Left lung (tissue), 4 donors: ENCODE measurements at regions not wholly inside any gene's neighbourhood (a gene's known extent, or its start where the extent isn't known, plus 50 kb on each side); places are given as distances from the start of the nearest gene placed in this dataset.
"Not testable (repeated sequence)": the region's sequence is repeated elsewhere in the genome, so short reads cannot be mapped to it uniquely, and the experiment has no call there.

Experiments
- ATAC-seq: fragments of 200-7000 bp; cut with Tn5 transposase; one replicate; pipeline ENCODE4 v1.9.1; 2020; ENCODE audit warnings: moderate library complexity
- DNase-seq, 4 donors: peaks; one replicate each; pipeline ENCODE4 v3.0.0-alpha.2; 2013 to 2020
- H3K27ac ChIP-seq, 2 donors: fragments of 200-600 bp; sonication (generic) in 1 of 2; one replicate each; pipeline versions ENCODE4 v1.5.0 to v1.8.0; 2020 to 2021
- H3K27me3 ChIP-seq, 2 donors: fragments of 200-600 bp; sonication (generic) in 1 of 2; one replicate each; pipeline versions ENCODE4 v1.5.0 to v1.8.0; 2020 to 2021
- H3K36me3 ChIP-seq, 2 donors: fragments of 200-600 bp; sonication (generic) in 1 of 2; one replicate each; pipeline versions ENCODE4 v1.5.0 to v1.8.0; 2020 to 2021
- H3K4me1 ChIP-seq, 2 donors: fragments of 200-600 bp; one replicate each; pipeline ENCODE4 v1.8.0; 2021
- H3K4me3 ChIP-seq, 2 donors: fragments of 200-600 bp; sonication (generic) in 1 of 2; one replicate each; pipeline versions ENCODE4 v1.5.0 to v1.8.0; 2020 to 2021; ENCODE audit warnings: mild to moderate bottlenecking in 1 of 2
- H3K9me3 ChIP-seq, 2 donors: fragments of 200-600 bp; sonication (generic) in 1 of 2; one replicate each; pipeline versions ENCODE4 v1.5.0 to v1.8.0; 2020 to 2021
- intact Hi-C, 2 donors: fragments of 100-400 bp; cut with DNase I; formaldehyde crosslinking; loops; one replicate each; pipeline versions ENCODE4 v1.11.2 to v1.14.2; 2022
- TF ChIP-seq, protein P1 (sequence below), 2 donors: fragments of 200-600 bp; sonication (generic) in 1 of 2; IDR thresholded peaks; one replicate each; pipeline versions ENCODE4 v1.5.0 to v1.8.0; 2021; ENCODE audit warnings: antibody characterized with exemption in 2 of 2
- donor health status: DM: no; HTN: yes; CAD: no.
- donor health status: DM: no; HTN: no; CAD: no.

GRCh38 chr15:60275624-60276023 lies 122.2 kb downstream of the ANXA2 start:
- DNase-seq (no peak), ATAC-seq (no peak)
- Histone ChIP-seq H3K4me1 (no peaks in the 10 kb centered on the region), H3K9me3 (peaks cover 0 to 36% of the 10 kb centered on the region in 2 donors), H3K36me3 (no peaks in the 10 kb centered on the region), H3K4me3 (no peak overlapping the region), H3K27me3 (no peaks in the 10 kb centered on the region), H3K27ac (no peak overlapping the region)
- intact Hi-C loops, result no loop called here
- TF ChIP-seq, protein P1, sequence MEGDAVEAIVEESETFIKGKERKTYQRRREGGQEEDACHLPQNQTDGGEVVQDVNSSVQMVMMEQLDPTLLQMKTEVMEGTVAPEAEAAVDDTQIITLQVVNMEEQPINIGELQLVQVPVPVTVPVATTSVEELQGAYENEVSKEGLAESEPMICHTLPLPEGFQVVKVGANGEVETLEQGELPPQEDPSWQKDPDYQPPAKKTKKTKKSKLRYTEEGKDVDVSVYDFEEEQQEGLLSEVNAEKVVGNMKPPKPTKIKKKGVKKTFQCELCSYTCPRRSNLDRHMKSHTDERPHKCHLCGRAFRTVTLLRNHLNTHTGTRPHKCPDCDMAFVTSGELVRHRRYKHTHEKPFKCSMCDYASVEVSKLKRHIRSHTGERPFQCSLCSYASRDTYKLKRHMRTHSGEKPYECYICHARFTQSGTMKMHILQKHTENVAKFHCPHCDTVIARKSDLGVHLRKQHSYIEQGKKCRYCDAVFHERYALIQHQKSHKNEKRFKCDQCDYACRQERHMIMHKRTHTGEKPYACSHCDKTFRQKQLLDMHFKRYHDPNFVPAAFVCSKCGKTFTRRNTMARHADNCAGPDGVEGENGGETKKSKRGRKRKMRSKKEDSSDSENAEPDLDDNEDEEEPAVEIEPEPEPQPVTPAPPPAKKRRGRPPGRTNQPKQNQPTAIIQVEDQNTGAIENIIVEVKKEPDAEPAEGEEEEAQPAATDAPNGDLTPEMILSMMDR (IDR thresholded peaks at IDR 0.05), result no peak

DNA sequence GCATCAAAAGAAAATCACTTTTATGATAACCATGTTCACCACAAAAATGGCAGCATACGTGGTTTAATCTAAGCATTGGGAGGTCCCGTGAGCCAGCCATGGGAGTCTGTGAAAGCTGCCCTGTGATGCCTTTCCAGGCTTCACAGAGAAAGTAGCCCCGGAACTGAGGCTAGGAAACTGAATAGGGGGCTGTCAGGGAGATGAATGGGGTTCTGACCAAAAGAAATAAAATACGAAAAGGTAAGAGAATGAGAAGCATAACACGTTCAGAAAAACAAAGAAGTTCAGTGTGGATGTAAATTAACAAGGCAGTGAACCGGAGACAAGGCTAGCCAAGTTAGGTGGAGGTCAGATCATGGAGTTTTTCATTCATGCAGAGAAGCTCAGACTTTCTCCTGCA lies 118.9 kb downstream of the ANXA2 start:
- ATAC-seq (no peak), DNase-seq (no peak)
- intact Hi-C loops, result no loop called here
- H3K36me3 ChIP-seq, result no peaks in the 10 kb centered on the region
- no peak overlapping the region for H3K4me3 ChIP-seq
- H3K27me3 ChIP-seq, result no peaks in the 10 kb centered on the region
- no peaks in the 10 kb centered on the region for H3K4me1 ChIP-seq
- no peak overlapping the region for H3K27ac ChIP-seq
- TF ChIP-seq, protein P1 (IDR thresholded peaks at IDR 0.05), result no peak
- H3K9me3 ChIP-seq, result peaks cover 0 to 29% of the 10 kb centered on the region in 2 donors

DNA sequence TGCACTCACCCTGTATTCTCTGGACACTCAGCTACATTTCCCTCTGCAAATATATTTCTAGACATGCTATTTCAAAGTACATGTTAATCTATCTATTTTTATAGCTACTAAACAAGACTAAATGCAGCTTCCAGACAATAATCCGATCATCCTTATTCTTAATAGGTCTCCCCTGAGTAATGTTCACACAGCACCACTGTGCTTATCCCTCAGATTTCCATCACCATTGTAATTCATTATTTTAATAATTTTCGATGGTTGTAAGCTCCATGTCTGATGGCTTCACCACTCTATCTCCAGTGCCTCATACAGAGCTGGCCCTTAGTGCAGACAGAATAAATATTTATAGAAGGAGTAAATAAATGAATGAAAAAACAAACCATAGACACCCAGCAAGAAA lies 117.5 kb downstream of the ANXA2 start:
- no peak for DNase-seq
- Histone ChIP-seq H3K27ac (no peak overlapping the region), H3K36me3 (no peaks in the 10 kb centered on the region), H3K27me3 (peaks cover 0 to 6% of the 10 kb centered on the region in 2 donors), H3K9me3 (peaks cover 0 to 19% of the 10 kb centered on the region in 2 donors), H3K4me1 (no peaks in the 10 kb centered on the region), H3K4me3 (no peak overlapping the region)
- intact Hi-C loops, result no loop called here
- TF ChIP-seq, protein P1 (IDR thresholded peaks at IDR 0.05), result no peak
- ATAC-seq, result no peak

- Histone ChIP-seq H3K27me3 (peaks cover 0 to 6% of the 10 kb centered on the region in 2 donors), H3K36me3 (no peaks in the 10 kb centered on the region), H3K27ac (no peak overlapping the region), H3K4me1 (no peaks in the 10 kb centered on the region), H3K9me3 (no peaks in the 10 kb centered on the region), H3K4me3 (no peak overlapping the region)
- intact Hi-C loops, result no loop called here
- DNase-seq, result no peak
- TF ChIP-seq, protein P1 (IDR thresholded peaks at IDR 0.05), result no peak
- no peak for ATAC-seq
Observed at GRCh38 chr15:60283936-60284335, 113.8 kb downstream of the ANXA2 start.

DNA sequence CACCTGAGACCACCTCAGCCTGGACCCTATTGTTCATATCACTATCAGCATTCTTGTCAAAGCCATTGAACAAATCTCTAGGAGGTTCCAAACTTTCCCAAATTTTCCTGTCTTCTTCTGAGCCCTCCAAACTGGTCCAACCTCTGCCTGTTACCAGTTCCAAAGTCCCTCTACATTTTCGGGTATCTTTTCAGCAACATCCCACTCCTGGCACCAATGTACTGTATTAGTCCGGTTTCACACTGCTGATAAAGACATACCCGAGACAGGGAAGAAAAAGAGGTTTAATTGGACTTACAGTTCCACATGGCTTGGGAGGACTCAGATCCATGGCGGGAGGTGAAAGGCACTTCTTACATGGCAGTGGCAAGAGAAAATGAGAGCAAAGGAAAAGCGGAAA lies 101.9 kb downstream of the ANXA2 start:
- H3K27me3 ChIP-seq, H3K27ac ChIP-seq, H3K4me1 ChIP-seq, ATAC-seq, H3K9me3 ChIP-seq, intact Hi-C loops, H3K4me3 ChIP-seq, DNase-seq, H3K36me3 ChIP-seq: not testable (repeated sequence)

DNA sequence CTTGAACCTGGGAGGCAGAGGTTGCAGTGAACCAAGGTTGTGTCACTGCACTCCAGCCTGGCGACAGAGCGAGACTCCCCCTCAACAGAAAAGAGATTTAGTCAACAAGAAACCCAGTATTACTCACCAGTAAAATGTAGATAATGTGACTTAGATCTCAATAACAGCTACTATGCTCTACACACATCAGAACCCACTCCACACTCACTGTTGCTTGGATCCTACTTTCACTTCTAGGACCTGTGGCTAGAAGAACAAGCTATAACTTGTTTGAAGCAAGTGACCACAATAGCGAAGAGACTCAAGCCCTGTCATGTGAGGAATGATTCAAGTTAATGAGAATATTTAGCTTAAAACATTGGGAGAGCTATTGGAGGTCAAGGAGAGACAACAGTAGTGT lies 100.7 kb downstream of the ANXA2 start:
- DNase-seq, result no peak
- intact Hi-C loops, result no loop called here
- Histone ChIP-seq H3K9me3 (no peaks in the 10 kb centered on the region), H3K27ac (no peak overlapping the region), H3K36me3 (no peaks in the 10 kb centered on the region), H3K4me1 (no peaks in the 10 kb centered on the region), H3K4me3 (no peak overlapping the region), H3K27me3 (no peaks in the 10 kb centered on the region)
- TF ChIP-seq, protein P1 (IDR thresholded peaks at IDR 0.05), result no peak
- ATAC-seq, result no peak
